ENCODE measurements at regions not wholly inside any gene's neighbourhood (a gene's known extent, or its start where the extent isn't known, plus 50 kb on each side); places are given as distances from the start of the nearest gene placed in this dataset.

- 89 to 95% (median 92%) methylated on average over 5 to 10 of the region's 10 CpGs for WGBS, 4 donors
- Histone ChIP-seq H3K27ac (no peak overlapping the region), H3K27me3 (no peaks in the 10 kb centered on the region), H3K9me3 (replicated peaks in 1 of 3) (no peaks in the 10 kb centered on the region), H3K4me1 (replicated peaks in 1 of 2) (no peaks in the 10 kb centered on the region), H3K4me3 (no peak overlapping the region), H3K36me3 (replicated peaks in 1 of 2) (no peaks in the 10 kb centered on the region)
- DNase-seq: no peak
- TF ChIP-seq POLR2A (IDR thresholded peaks at IDR 0.05) (no peak), CTCF (IDR thresholded peaks at IDR 0.05) (no peak)
- intact Hi-C loops (cut with DNase I): no loop called here
These were observed 1513.0 kb downstream of the TBC1D22A start for GRCh38 chr22:48275412-48275811.

DNA sequence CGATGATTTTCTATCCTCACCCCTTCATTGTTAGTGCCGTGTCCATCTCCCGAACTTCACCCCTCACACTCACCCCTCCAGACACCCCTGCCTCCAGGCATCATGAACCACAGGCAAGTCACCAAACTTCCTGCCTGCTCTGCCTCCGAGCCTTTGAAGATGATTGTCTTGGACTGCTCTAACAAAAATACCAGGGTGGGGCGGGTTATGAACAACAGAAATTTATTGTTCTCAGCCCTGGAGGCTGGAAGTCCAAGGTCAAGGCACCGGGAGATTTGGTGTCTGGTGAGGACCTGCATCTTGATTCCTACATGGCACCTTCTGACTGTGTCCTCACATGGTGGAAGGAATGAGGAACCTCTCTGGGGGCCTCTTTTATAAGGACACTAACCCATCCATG, 1508.3 kb downstream of the TBC1D22A start:
- Histone ChIP-seq H3K36me3 (replicated peaks in 1 of 2) (no peaks in the 10 kb centered on the region), H3K27ac (no peak overlapping the region), H3K27me3 (no peaks in the 10 kb centered on the region), H3K9me3 (replicated peaks in 1 of 3) (no peaks in the 10 kb centered on the region), H3K4me3 (no peak overlapping the region), H3K4me1 (replicated peaks in 1 of 2) (no peaks in the 10 kb centered on the region)
- 71 to 75% (median 73%) methylated on average over 6 of the region's 6 CpGs for WGBS, 4 donors
- no peak for DNase-seq
- intact Hi-C loops (cut with DNase I): no loop called here
- TF ChIP-seq POLR2A (IDR thresholded peaks at IDR 0.05): no peak
- TF ChIP-seq CTCF (IDR thresholded peaks at IDR 0.05): no peak

GRCh38 chr22:48268771-48269552, 1506.5 kb downstream of the TBC1D22A start:
- intact Hi-C loops (cut with DNase I): no loop called here
- Histone ChIP-seq H3K27me3 (no peaks in the 10 kb centered on the region), H3K36me3 (replicated peaks in 1 of 2) (no peaks in the 10 kb centered on the region), H3K4me3 (no peak overlapping the region), H3K4me1 (replicated peaks in 1 of 2) (no peaks in the 10 kb centered on the region), H3K9me3 (replicated peaks in 1 of 3) (no peaks in the 10 kb centered on the region), H3K27ac (no peak overlapping the region)
- peak in 2 of 7 donors; percentile 2 to 33 for DNase-seq
- TF ChIP-seq CTCF (IDR thresholded peaks at IDR 0.05): no peak
- TF ChIP-seq POLR2A (IDR thresholded peaks at IDR 0.05): no peak
- 59 to 73% (median 63%) methylated on average over 18 to 24 of the region's 24 CpGs for WGBS, 4 donors

- Histone ChIP-seq H3K27me3 (no peaks in the 10 kb centered on the region), H3K36me3 (replicated peaks in 1 of 2) (no peaks in the 10 kb centered on the region), H3K4me1 (replicated peaks in 1 of 2) (no peaks in the 10 kb centered on the region), H3K4me3 (no peak overlapping the region), H3K9me3 (replicated peaks in 1 of 3) (no peaks in the 10 kb centered on the region), H3K27ac (no peak overlapping the region)
- 76 to 83% (median 78%) methylated on average over 11 of the region's 11 CpGs for WGBS, 4 donors
- TF ChIP-seq CTCF (IDR thresholded peaks at IDR 0.05) (no peak), POLR2A (IDR thresholded peaks at IDR 0.05) (no peak)
- no peak for DNase-seq
- intact Hi-C loops (cut with DNase I): no loop called here
These were observed 1505.8 kb downstream of the TBC1D22A start for GRCh38 chr22:48268293-48268692.

Data from adrenal gland (tissue), 9 donors.